BLaER1 (cell line): ENCODE measurements at regions not wholly inside any gene's neighbourhood (a gene's known extent, or its start where the extent isn't known, plus 50 kb on each side); places are given as distances from the start of the nearest gene placed in this dataset.

Experiments
- H3K27ac ChIP-seq: shearing (Covaris generic); formaldehyde crosslinking; 2 replicates; pipeline ENCODE4 v1.8.1; 2022
- H3K27me3 ChIP-seq: shearing (Covaris generic); formaldehyde crosslinking; 2 replicates; pipeline ENCODE4 v1.8.1; 2022
- H3K36me3 ChIP-seq: shearing (Covaris generic); formaldehyde crosslinking; 2 replicates; pipeline ENCODE4 v1.8.1; 2022
- H3K4me1 ChIP-seq: shearing (Covaris generic); formaldehyde crosslinking; 2 replicates; pipeline ENCODE4 v1.8.1; 2022
- H3K4me2 ChIP-seq: shearing (Covaris generic); formaldehyde crosslinking; 2 replicates; pipeline ENCODE4 v1.8.1; 2022
- H3K4me3 ChIP-seq: shearing (Covaris generic); formaldehyde crosslinking; 2 replicates; pipeline ENCODE4 v1.8.1; 2022
- H3K9ac ChIP-seq: shearing (Covaris generic); formaldehyde crosslinking; 2 replicates; pipeline ENCODE4 v1.8.1; 2022
- H3K9me3 ChIP-seq: shearing (Covaris generic); formaldehyde crosslinking; 2 replicates; pipeline ENCODE4 v1.8.1; 2022
- H4K20me1 ChIP-seq: shearing (Covaris generic); formaldehyde crosslinking; 2 replicates; pipeline ENCODE4 v1.8.1; 2022
- Cebpa-rat ChIP-seq: shearing (Covaris generic); IDR thresholded peaks from 2 replicates; pipeline ENCODE4 v1.8.1; 2022

DNA sequence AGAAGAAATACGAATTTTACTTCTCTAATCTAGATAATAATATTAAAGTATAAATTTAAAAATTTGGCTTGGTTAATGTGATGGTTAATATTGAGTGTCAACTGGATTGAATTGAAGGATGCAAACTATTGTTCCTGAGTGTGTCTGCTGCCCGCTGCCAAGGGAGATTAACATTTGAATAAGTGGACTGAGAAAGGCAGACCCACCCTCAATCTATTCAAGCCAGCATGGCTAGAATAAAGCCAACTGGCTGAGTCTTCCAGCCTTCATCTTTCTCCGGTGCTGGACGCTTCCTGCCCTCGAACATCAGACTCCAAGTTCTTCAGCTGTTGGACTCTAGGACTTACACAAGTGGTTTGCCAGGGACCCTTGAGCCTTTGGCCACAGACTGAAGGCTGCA, 152.7 kb downstream of the TBXT start:
- Histone ChIP-seq H4K20me1 (no peaks in the 10 kb centered on the region), H3K27me3 (no peaks in the 10 kb centered on the region), H3K4me1 (no peaks in the 10 kb centered on the region), H3K36me3 (no peaks in the 10 kb centered on the region), H3K4me3 (no peak overlapping the region), H3K9me3 (peaks cover 26% of the 10 kb centered on the region), H3K9ac (no peak overlapping the region), H3K27ac (no peak overlapping the region), H3K4me2 (no peak overlapping the region)
- TF ChIP-seq Cebpa-rat = no peak

GRCh38 chr6:166010136-166010960, 157.3 kb downstream of the TBXT start:
- Histone ChIP-seq H4K20me1 (no peaks in the 10 kb centered on the region), H3K9me3 (peaks cover 32% of the 10 kb centered on the region), H3K27ac (no peak overlapping the region), H3K9ac (no peak overlapping the region), H3K4me2 (no peak overlapping the region), H3K36me3 (no peaks in the 10 kb centered on the region), H3K4me1 (no peaks in the 10 kb centered on the region), H3K4me3 (no peak overlapping the region), H3K27me3 (peaks cover 37% of the 10 kb centered on the region)
- TF ChIP-seq Cebpa-rat = no peak

DNA sequence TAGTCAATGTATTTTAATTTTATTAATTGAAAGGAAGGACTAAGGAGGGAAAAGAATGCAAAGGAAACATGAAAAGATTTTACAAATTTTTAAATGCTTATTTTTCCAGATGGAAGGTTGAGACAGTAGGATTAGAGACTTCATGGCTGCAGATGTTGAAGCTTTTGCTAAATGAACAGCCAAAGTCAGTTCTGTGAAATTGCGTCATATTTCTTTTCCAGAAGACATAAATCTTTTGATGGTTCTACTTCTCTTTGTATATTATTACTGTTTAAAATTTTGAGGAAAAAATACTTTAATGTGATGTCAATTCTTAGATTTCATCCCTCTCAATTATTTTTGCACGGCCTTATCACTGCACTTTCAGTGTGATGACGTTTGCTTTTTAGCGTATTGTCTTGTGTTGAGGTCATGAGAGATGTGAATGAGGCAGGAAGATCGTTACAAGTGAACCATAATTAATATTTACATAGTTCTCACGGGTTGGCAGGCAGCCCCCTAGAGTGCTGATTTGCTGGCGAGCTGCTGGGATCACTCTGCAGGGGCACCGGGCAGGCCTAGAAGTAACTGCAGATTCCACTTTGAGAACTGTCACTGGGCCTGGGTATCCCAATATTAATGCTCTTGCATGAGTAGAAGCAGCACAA, 158.1 kb downstream of the TBXT start:
- Histone ChIP-seq H3K9ac (no peak overlapping the region), H3K9me3 (peaks cover 36% of the 10 kb centered on the region), H3K27ac (no peak overlapping the region), H3K36me3 (no peaks in the 10 kb centered on the region), H3K27me3 (peaks cover 44% of the 10 kb centered on the region), H3K4me1 (no peaks in the 10 kb centered on the region), H4K20me1 (no peaks in the 10 kb centered on the region), H3K4me3 (no peak overlapping the region), H3K4me2 (no peak overlapping the region)
- no peak for TF ChIP-seq Cebpa-rat

DNA sequence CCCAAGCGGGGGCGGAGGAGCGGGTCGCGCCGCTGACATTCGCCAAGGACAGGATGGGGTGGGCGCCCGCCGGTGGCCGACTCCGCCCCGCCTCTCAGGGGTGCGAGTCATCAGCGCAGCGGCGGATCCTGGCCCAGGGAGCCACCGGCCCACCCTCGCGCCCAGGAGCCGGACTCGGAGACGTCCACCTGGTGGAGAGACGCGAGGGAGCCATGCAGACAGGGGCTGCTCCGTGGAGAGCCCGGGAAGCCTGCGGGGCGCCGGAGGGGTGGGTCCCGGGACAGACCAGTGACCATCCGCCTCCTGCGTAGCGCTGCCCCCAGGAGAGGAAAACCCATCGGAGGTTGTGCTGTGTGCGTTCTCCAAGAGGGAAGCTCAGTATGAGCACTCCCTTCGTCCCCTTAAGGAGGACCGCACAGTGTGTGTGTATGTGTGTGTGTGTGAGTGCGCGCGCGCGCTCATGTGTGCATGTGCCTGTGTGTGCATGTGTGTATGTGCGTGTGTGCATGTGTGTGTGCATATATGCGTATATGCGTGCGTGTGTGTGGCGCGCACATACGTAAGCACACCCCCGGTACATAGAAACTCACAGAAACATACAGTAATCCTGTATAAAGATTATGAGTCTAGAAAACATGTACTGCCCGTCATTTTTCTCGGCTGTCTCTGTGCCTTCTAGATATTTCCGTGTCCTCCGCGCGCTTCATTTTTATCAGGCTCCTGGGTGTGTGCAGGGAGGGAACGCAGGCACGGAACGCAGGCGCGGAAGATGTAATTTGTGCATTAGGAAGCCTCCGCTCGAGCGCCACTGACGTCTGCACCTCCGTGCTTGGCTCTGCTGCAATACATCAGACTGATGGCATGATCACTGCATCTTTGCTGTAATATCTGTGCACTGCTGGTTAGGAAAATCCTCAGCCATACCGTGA, 158.9 kb downstream of the TBXT start:
- Histone ChIP-seq H3K4me1 (no peaks in the 10 kb centered on the region), H3K4me2 (no peak overlapping the region), H3K27ac (no peak overlapping the region), H3K9ac (no peak overlapping the region), H3K27me3 (peaks cover 44% of the 10 kb centered on the region), H4K20me1 (no peaks in the 10 kb centered on the region), H3K36me3 (no peaks in the 10 kb centered on the region), H3K9me3 (peaks cover 36% of the 10 kb centered on the region), H3K4me3 (no peak overlapping the region)
- no peak for TF ChIP-seq Cebpa-rat

DNA sequence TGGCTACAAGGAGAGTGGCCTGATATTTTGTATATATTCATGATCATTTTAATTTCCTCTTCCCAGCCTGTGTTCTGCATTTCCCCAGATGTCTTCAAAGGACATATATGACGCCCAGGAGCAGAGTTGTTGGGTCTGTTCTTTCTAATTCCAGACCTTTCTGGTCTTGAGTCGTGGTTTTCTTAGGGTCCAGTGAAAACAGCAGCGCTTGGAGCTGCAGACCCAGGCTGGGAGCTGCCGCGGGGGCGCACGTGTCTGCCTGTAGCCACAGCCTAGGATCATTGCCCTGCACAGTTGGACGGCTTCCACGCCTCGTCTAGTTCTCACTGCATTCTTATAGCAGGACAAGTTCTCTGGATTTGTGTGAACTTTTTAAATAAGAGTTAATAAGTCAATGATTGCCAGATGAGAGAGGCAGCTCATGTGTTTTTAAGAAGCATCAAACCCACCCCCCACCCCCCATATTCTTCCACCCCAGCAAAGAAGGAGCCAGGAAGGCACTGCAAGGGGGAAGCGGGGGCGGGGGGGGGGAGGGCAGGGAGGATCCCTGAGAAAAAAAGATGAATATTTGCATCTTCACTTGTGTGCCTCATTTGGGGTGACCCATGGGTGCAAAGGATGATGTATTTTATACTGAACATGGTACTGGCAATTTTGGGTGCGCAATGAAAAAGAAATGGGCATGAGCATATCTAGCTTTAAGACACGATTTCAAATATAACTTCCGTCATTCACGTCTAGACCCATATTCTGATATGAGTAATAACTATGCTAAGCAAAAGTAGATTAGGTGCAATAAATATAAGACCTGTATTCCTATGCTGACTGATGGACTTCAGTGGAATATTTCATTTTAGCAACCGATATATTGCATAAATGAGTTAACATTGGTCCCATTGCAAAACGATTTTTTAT, 160.0 kb downstream of the TBXT start:
- H3K4me2 ChIP-seq = no peak overlapping the region
- H3K9me3 ChIP-seq = peaks cover 36% of the 10 kb centered on the region
- H3K9ac ChIP-seq = no peak overlapping the region
- no peaks in the 10 kb centered on the region for H3K4me1 ChIP-seq
- H3K4me3 ChIP-seq = no peak overlapping the region
- H3K27me3 ChIP-seq = peaks cover 44% of the 10 kb centered on the region
- TF ChIP-seq Cebpa-rat = no peak
- no peak overlapping the region for H3K27ac ChIP-seq
- H4K20me1 ChIP-seq = no peaks in the 10 kb centered on the region
- no peaks in the 10 kb centered on the region for H3K36me3 ChIP-seq

- Histone ChIP-seq H3K36me3 (no peaks in the 10 kb centered on the region), H3K4me1 (no peaks in the 10 kb centered on the region), H3K27me3 (peaks cover 44% of the 10 kb centered on the region), H4K20me1 (no peaks in the 10 kb centered on the region), H3K9ac (no peak overlapping the region), H3K4me2 (no peak overlapping the region), H3K27ac (no peak overlapping the region), H3K9me3 (peaks cover 36% of the 10 kb centered on the region), H3K4me3 (no peak overlapping the region)
- TF ChIP-seq Cebpa-rat = no peak
Observed at GRCh38 chr6:166006900-166007301, 160.8 kb downstream of the TBXT start.

- Histone ChIP-seq H4K20me1 (no peaks in the 10 kb centered on the region), H3K4me3 (no peak overlapping the region), H3K36me3 (no peaks in the 10 kb centered on the region), H3K9ac (no peak overlapping the region), H3K9me3 (peaks cover 36% of the 10 kb centered on the region), H3K4me1 (no peaks in the 10 kb centered on the region), H3K4me2 (no peak overlapping the region), H3K27ac (no peak overlapping the region), H3K27me3 (peaks cover 44% of the 10 kb centered on the region)
- no peak for TF ChIP-seq Cebpa-rat
Observed at GRCh38 chr6:166005944-166006899, 161.4 kb downstream of the TBXT start.

DNA sequence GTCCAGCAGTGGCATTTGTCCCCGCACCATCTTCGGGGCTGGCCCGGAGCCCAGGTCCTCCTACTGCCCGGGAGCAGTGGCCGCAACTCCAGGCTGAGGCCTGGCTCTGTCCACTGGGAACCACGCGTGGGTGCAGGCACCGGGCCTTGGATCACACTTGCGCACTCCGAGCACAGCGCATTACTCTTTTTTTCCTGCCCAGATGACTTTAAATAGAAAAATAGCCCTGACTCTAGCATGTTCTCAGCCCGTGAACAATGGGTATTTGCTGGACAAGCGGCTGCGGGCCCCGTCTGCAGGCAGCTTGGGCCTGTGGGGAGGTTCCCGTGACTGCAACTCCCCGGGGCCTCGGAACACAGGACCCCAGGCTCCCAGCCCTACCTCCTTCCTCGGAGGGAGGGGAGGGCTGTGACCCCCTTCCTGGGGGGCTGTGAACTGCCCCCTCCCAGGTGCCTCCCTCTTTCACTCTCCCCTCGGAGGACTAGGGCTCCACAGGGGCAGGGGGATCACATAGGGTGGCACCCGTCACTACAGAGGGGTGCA, 162.2 kb downstream of the TBXT start:
- no peak for TF ChIP-seq Cebpa-rat
- Histone ChIP-seq H3K36me3 (no peaks in the 10 kb centered on the region), H3K27me3 (peaks cover 44% of the 10 kb centered on the region), H3K4me3 (no peak overlapping the region), H4K20me1 (no peaks in the 10 kb centered on the region), H3K9me3 (peaks cover 36% of the 10 kb centered on the region), H3K27ac (no peak overlapping the region), H3K9ac (no peak overlapping the region), H3K4me2 (no peak overlapping the region), H3K4me1 (no peaks in the 10 kb centered on the region)
